Upper lobe of left lung (tissue), 4 donors: ENCODE measurements at regions not wholly inside any gene's neighbourhood (a gene's known extent, or its start where the extent isn't known, plus 50 kb on each side); places are given as distances from the start of the nearest gene placed in this dataset.

ENCODE experiments used
- CTCF ChIP-seq, 6 experiments: fragments of 450-650 bp in 4 of 6; fragments of 200-600 bp in 2 of 6; sonication (generic) in 2 of 6; IDR thresholded peaks; one replicate each; pipeline ENCODE4 v1.5.1; 2016 to 2019; ENCODE audit warnings: antibody characterized with exemption in 6 of 6
- EP300 ChIP-seq, 4 donors: sonication (generic); formaldehyde crosslinking; IDR thresholded peaks; one replicate each; pipeline ENCODE4 v1.5.1; 2017; ENCODE audit warnings: antibody characterized with exemption in 4 of 4, control low read depth in 2 of 4
- POLR2A ChIP-seq, 4 donors: fragments of 450-650 bp; IDR thresholded peaks; one replicate each; pipeline ENCODE4 v1.5.1; 2016 to 2017; ENCODE audit warnings: antibody characterized with exemption in 4 of 4, mild to moderate bottlenecking in 2 of 4

GRCh38 chr2:187638840-187639239 lies 84.6 kb upstream of the TFPI start:
- TF ChIP-seq CTCF (IDR thresholded peaks at IDR 0.05), result no peak
- TF ChIP-seq EP300 (IDR thresholded peaks at IDR 0.05), result no peak
- TF ChIP-seq POLR2A (IDR thresholded peaks at IDR 0.05), result no peak
